Bronchial epithelial cell (primary cell): ENCODE measurements at regions not wholly inside any gene's neighbourhood (a gene's known extent, or its start where the extent isn't known, plus 50 kb on each side); places are given as distances from the start of the nearest gene placed in this dataset.

Source experiments
- DNase-seq: peaks from one replicate; pipeline ENCODE4 v3.0.0-alpha.2; 2010; ENCODE audit warnings: low read depth
- FAIRE-seq: peaks from 2 replicates; lab custom pipeline; 2011; peaks lifted over from hg19 to GRCh38; lab: Jason Lieb, UNC
- H3K27me3 ChIP-seq: 2 replicates; pipeline ENCODE4 v1.5.1; 2011; ENCODE audit warnings: low read length; ENCODE audit not compliant: control insufficient read depth, insufficient read depth
- H3K36me3 ChIP-seq: 2 replicates; pipeline ENCODE4 v1.5.1; 2011; ENCODE audit warnings: low read length; ENCODE audit not compliant: control insufficient read depth, insufficient read depth
- H3K4me3 ChIP-seq: 2 replicates; pipeline ENCODE4 v1.5.1; 2011; ENCODE audit warnings: mild to moderate bottlenecking, low read depth, low read length, control low read depth
- TF ChIP-seq, protein P1 (sequence below): IDR thresholded peaks from 2 replicates; pipeline ENCODE4 v1.5.1; 2011; ENCODE audit warnings: mild to moderate bottlenecking, moderate library complexity, low read length, control low read depth, inconsistent platforms; ENCODE audit not compliant: insufficient read depth, severe bottlenecking

DNA sequence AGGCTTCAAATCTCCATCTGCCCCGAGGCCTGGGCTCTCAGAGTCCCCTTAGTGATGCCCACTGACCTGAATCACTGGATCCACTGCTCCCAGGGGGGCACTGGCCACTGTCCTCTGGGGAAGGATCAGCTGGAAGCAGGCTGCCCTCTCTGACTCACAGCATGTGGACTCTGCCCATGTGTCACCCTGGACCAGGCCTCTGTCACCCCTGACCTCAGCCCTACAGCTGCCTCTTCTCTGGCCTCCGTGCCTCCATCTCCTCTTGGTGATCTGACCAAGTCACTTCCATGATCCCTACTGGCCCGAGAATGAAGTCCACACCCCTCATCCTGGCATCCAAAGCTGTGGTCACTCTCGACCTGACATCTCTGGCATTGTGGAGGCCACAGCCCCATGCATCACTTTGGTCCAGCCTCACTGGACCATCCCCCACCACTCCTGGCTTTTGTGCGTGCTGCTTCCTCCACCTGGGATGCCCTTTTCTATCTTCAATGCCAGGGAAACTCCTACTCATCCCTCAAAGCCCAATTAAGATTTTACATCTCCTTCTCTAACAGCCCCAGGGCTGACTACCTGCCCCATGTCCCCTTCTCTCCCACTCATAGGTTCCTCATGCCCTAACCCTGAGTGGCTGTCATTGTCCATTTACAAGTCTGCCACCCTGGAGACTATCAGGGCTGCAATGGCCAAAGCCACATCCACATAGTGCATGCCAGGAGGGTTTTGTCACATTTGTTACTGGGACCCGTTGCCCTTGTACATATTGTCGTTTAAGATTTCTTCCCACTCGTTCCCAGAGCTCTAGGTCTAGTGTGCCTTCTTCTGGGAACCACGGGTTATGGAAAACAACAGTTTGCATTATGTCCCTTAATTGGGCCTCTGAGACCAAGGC lies 685.0 kb downstream of the MATN1 start:
- TF ChIP-seq, protein P1, sequence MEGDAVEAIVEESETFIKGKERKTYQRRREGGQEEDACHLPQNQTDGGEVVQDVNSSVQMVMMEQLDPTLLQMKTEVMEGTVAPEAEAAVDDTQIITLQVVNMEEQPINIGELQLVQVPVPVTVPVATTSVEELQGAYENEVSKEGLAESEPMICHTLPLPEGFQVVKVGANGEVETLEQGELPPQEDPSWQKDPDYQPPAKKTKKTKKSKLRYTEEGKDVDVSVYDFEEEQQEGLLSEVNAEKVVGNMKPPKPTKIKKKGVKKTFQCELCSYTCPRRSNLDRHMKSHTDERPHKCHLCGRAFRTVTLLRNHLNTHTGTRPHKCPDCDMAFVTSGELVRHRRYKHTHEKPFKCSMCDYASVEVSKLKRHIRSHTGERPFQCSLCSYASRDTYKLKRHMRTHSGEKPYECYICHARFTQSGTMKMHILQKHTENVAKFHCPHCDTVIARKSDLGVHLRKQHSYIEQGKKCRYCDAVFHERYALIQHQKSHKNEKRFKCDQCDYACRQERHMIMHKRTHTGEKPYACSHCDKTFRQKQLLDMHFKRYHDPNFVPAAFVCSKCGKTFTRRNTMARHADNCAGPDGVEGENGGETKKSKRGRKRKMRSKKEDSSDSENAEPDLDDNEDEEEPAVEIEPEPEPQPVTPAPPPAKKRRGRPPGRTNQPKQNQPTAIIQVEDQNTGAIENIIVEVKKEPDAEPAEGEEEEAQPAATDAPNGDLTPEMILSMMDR = no peak
- no peaks in the 10 kb centered on the region for H3K27me3 ChIP-seq

DNA sequence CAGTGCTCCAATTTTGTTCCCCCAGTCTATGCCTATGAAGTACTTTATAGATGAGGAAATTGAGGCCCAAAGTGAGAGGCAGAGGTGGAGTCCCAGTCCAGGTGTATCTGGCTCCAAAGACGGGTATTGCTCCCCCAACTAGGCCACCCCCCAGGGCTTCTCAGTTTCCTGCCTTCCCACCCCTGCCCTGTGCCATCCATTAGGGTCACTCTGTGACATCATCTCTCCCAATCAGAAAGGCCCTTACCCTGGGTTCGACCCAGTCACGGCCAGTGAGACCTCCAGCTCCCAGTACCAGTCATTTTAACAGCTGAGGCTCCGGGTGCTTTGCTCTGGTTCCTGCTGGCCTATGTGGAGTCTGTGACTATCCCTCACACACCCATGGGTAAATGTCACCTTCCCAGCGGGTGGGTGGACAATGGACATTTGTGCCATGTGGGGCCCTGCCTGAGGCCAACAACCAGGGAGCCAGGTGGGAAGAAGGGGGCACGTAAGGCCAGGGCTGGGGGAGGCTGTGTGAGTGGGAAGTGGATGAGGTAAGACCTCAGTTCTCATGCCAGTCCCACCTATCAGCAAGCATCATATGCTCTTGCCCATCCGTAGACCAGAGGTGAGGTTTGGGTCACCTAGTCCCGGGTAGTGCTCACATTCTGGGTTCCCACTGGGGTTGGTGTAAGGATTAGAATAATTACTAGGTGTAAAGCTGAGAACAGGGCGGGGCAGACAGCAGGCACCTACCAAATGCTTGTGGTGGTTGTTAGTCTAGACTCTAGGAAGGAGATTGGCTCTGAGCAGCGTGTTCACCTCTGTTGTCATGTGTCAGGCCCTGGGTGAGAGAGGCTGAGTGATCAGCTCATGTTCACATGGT lies 685.9 kb downstream of the MATN1 start:
- Histone ChIP-seq H3K36me3 (no peaks in the 10 kb centered on the region), H3K27me3 (no peaks in the 10 kb centered on the region), H3K4me3 (no peak overlapping the region)
- FAIRE-seq (no peak), DNase-seq (no peak)
- TF ChIP-seq, protein P1 = no peak

More for the DNA sequence above, 685.0 kb downstream of the MATN1 start:
- DNase-seq (no peak), FAIRE-seq (no peak)
- Histone ChIP-seq H3K36me3 (no peaks in the 10 kb centered on the region), H3K4me3 (no peak overlapping the region)

DNA sequence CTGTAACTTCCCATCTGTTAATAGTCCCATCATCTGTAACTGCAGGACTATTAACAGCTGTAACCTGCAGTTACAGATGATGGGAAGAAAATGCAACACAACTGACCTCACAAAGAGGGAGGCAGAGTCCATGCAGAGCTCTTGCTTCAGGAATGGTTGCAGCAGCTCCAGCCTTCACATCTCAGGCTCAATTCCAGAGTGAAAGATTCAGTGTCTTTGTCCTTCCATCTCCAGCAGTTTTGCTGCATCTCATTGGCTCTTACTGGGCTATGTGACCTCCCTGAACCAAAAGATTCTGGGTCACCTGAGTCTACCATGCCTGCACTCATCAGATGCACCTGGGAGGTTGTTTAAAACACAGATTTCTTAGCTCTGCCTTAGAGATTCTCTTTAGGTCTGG lies 686.7 kb downstream of the MATN1 start:
- TF ChIP-seq, protein P1 = no peak
- no peaks in the 10 kb centered on the region for H3K27me3 ChIP-seq
- no peak for FAIRE-seq

DNA sequence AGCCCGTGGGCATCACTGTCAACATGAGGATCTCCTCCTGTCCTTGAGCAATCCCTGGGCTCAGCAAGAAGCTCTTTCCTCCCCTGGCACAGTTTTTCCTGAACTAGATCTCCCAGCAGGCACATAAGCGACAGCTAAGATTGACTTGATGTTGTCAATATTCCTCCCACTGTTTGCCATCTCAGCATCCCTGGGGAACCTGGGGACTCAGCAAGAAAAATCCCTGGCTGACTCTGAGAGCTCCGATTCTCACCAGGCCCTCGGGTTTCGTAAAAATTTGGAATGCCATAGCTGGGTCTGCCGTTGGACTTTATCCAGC lies 687.2 kb downstream of the MATN1 start:
- Histone ChIP-seq H3K36me3 (no peaks in the 10 kb centered on the region), H3K4me3 (no peak overlapping the region), H3K27me3 (no peaks in the 10 kb centered on the region)
- TF ChIP-seq, protein P1 = no peak
- FAIRE-seq = no peak
- DNase-seq = no peak

More for the DNA sequence above, 686.7 kb downstream of the MATN1 start:
- no peak for DNase-seq
- Histone ChIP-seq H3K36me3 (no peaks in the 10 kb centered on the region), H3K4me3 (no peak overlapping the region)

DNA sequence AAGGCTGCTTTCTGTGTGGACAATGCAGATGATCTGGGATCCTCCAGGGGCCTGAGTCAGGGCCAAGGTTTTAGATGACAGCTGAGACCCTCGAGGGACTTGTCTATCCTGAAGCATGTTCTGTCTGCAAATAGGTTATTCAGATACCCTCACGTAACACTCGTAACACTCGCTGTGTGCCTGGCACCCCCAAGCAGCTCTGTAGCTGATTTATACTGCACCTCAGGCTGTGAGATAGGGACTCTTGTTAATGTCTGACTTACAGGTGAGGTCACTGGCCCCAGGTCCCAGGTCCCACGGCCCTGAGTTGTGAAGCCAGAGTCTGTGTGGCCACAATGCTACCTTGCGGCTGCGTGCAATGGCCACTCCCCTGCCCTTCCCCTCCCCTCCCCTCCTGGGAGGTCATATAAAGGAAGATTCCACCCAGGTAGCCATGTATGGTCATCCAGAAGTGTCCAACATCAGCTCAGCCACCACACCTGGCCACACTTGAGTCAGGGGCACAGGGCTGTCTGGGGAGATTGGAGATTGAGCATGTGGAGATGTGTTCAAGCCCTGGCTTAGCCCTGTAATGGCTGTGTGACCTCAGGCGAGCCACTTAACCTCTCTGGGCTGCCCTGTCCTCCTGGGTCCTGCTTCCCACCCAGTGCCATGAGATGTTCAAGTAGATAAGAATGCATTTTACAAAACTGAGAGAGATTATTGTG lies 687.7 kb downstream of the MATN1 start:
- no peaks in the 10 kb centered on the region for H3K36me3 ChIP-seq
- no peak overlapping the region for H3K4me3 ChIP-seq
- no peak for FAIRE-seq
- DNase-seq = no peak
- TF ChIP-seq, protein P1 = no peak
- H3K27me3 ChIP-seq = no peaks in the 10 kb centered on the region
